ENCODE measurements at regions not wholly inside any gene's neighbourhood (a gene's known extent, or its start where the extent isn't known, plus 50 kb on each side); places are given as distances from the start of the nearest gene placed in this dataset.

DNA sequence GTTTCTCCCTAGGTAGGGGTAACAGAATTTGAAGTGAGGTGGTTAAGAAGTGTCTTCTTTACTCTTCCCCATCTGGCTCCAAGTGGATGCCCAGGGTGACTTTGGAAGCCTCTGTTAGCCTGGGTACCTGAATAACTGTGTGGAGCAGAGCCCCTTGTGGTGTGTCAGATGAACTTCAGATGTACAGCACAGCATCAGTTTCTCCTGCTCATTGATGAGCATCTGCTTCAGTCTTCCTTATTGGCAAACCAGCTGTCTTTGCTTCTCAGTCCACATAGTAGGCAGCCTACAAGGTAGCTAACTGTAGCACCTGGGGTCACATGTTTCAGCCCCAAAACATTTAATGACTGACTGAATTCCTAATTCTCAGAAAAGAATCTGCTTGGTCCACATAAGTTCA lies 56.2 kb upstream of the ATP8B1 start:
- ChIA-PET CTCF (no interaction called here), POLR2A (no interaction called here)
- no TSS peak for BruUV-seq (replicated peaks)
- no peaks in the 10 kb centered on the region for H3K36me3 ChIP-seq (ENCODE audit: control insufficient read depth, insufficient read depth, low read length)
- H3K27ac ChIP-seq (ENCODE audit: low read length) = no peak overlapping the region
- no peaks in the 10 kb centered on the region for H3K9me3 ChIP-seq (ENCODE audit: control insufficient read depth, insufficient read depth, low read depth, low read length)
- intact Hi-C loops (cut with micrococcal nuclease; ENCODE audit: unreplicated experiment) = no loop called here
- H3K4me3 ChIP-seq (ENCODE audit: low read depth in 2 of 2, low read length in 2 of 2) = no peak overlapping the region
- H3K27me3 ChIP-seq (ENCODE audit: control insufficient read depth, insufficient read depth, low read length) = no peaks in the 10 kb centered on the region
- H3K4me1 ChIP-seq (ENCODE audit: control insufficient read depth, insufficient read depth, low read length) = no peaks in the 10 kb centered on the region
- no peak for DNase-seq (ENCODE audit: low read depth, low spot score)
- ATAC-seq = peak; percentile 77; the same call in 1 of the 2 replicates
- in situ Hi-C loops (cut with HindIII; ENCODE audit: low pct_unique_long_range_greater_than_20kb, low sequenced_read_pairs) = no loop called here
- TF ChIP-seq, protein P1, sequence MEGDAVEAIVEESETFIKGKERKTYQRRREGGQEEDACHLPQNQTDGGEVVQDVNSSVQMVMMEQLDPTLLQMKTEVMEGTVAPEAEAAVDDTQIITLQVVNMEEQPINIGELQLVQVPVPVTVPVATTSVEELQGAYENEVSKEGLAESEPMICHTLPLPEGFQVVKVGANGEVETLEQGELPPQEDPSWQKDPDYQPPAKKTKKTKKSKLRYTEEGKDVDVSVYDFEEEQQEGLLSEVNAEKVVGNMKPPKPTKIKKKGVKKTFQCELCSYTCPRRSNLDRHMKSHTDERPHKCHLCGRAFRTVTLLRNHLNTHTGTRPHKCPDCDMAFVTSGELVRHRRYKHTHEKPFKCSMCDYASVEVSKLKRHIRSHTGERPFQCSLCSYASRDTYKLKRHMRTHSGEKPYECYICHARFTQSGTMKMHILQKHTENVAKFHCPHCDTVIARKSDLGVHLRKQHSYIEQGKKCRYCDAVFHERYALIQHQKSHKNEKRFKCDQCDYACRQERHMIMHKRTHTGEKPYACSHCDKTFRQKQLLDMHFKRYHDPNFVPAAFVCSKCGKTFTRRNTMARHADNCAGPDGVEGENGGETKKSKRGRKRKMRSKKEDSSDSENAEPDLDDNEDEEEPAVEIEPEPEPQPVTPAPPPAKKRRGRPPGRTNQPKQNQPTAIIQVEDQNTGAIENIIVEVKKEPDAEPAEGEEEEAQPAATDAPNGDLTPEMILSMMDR (IDR thresholded peaks at IDR 0.05) = peak; percentile 54
- TF ChIP-seq POLR2AphosphoS5 (IDR thresholded peaks at IDR 0.05; ENCODE audit: low read depth, low read length) = no peak

DNA sequence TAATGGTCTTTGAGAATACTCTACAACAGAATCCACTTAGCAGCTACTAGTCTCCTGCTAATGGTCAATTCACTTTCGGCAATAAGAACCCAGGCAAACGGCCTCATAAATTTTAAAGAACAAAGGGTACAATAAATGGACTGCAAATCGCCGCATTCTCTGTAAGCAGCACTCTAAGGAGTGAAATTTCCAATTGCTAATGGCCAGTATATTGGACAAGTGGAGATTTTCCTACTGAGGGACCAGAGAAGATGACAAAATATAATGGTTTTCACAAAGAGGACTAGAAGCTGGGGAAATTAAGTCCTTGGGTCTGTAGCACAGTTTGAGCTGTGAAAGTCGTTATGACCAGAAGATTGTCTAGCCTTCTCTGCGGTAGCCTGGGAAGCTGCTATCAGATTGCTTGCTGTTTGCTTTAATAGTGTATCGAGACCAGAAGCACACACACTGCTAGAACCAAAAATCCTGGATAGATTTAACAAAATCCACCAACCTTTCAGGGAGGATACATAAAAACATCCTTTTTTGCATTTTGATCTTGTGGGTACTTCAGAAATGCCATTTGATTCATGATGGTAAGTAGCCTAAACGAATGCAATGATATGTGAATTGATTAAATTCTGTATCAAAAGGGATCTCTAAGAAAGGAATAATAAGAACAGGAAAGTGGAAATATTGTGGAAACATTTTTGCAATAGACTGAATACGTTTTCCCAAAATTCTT lies 53.6 kb upstream of the ATP8B1 start:
- ChIA-PET POLR2A (no interaction called here), CTCF (no interaction called here)
- no peak for ATAC-seq
- no TSS peak for BruUV-seq (replicated peaks)
- Histone ChIP-seq H3K4me1 (ENCODE audit: control insufficient read depth, insufficient read depth, low read length) (no peaks in the 10 kb centered on the region), H3K9me3 (ENCODE audit: control insufficient read depth, insufficient read depth, low read depth, low read length) (no peaks in the 10 kb centered on the region), H3K4me3 (ENCODE audit: low read depth in 2 of 2, low read length in 2 of 2) (no peak overlapping the region), H3K36me3 (ENCODE audit: control insufficient read depth, insufficient read depth, low read length) (no peaks in the 10 kb centered on the region), H3K27me3 (ENCODE audit: control insufficient read depth, insufficient read depth, low read length) (no peaks in the 10 kb centered on the region), H3K27ac (ENCODE audit: low read length) (no peak overlapping the region)
- TF ChIP-seq SIN3A (IDR thresholded peaks at IDR 0.05; ENCODE audit: borderline replicate concordance, insufficient read depth, low read depth, low read length) (no peak), POLR2AphosphoS5 (IDR thresholded peaks at IDR 0.05; ENCODE audit: low read depth, low read length) (no peak), TCF7L2 (IDR thresholded peaks at IDR 0.05; ENCODE audit: low read depth, low read length) (no peak)
- TF ChIP-seq, protein P1 (IDR thresholded peaks at IDR 0.05) = no peak
- TF ChIP-seq, protein P2, sequence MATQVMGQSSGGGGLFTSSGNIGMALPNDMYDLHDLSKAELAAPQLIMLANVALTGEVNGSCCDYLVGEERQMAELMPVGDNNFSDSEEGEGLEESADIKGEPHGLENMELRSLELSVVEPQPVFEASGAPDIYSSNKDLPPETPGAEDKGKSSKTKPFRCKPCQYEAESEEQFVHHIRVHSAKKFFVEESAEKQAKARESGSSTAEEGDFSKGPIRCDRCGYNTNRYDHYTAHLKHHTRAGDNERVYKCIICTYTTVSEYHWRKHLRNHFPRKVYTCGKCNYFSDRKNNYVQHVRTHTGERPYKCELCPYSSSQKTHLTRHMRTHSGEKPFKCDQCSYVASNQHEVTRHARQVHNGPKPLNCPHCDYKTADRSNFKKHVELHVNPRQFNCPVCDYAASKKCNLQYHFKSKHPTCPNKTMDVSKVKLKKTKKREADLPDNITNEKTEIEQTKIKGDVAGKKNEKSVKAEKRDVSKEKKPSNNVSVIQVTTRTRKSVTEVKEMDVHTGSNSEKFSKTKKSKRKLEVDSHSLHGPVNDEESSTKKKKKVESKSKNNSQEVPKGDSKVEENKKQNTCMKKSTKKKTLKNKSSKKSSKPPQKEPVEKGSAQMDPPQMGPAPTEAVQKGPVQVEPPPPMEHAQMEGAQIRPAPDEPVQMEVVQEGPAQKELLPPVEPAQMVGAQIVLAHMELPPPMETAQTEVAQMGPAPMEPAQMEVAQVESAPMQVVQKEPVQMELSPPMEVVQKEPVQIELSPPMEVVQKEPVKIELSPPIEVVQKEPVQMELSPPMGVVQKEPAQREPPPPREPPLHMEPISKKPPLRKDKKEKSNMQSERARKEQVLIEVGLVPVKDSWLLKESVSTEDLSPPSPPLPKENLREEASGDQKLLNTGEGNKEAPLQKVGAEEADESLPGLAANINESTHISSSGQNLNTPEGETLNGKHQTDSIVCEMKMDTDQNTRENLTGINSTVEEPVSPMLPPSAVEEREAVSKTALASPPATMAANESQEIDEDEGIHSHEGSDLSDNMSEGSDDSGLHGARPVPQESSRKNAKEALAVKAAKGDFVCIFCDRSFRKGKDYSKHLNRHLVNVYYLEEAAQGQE (IDR thresholded peaks at IDR 0.05; ENCODE audit: insufficient read depth in 1 of 2, low read depth in 2 of 2, low read length in 1 of 2) = no peak
- in situ Hi-C loops (cut with HindIII; ENCODE audit: low pct_unique_long_range_greater_than_20kb, low sequenced_read_pairs) = no loop called here
- DNase-seq (ENCODE audit: low read depth, low spot score) = no peak
- intact Hi-C loops (cut with micrococcal nuclease; ENCODE audit: unreplicated experiment) = no loop called here

Data from Panc1 (cell line).